ENCODE measurements at regions not wholly inside any gene's neighbourhood (a gene's known extent, or its start where the extent isn't known, plus 50 kb on each side); places are given as distances from the start of the nearest gene placed in this dataset.
"Not testable (repeated sequence)": the region's sequence is repeated elsewhere in the genome, so short reads cannot be mapped to it uniquely, and the experiment has no call there.

GRCh38 chr18:30929718-30930117 is 112.8 kb downstream of the DSC3 start:
- DNase-seq: no peak

GRCh38 chr18:30929065-30929464 is 113.5 kb downstream of the DSC3 start:
- DNase-seq: no peak

GRCh38 chr18:30927517-30928075 is 114.9 kb downstream of the DSC3 start:
- DNase-seq: no peak

- no peak for DNase-seq
Observed at GRCh38 chr18:30927042-30927441, 115.5 kb downstream of the DSC3 start.

- DNase-seq: no peak
Observed at GRCh38 chr18:30925795-30926194, 116.7 kb downstream of the DSC3 start.

GRCh38 chr18:30920757-30921156 is 121.8 kb downstream of the DSC3 start:
- no peak for DNase-seq

GRCh38 chr18:30920351-30920750 is 122.2 kb downstream of the DSC3 start:
- DNase-seq: no peak

- no peak for DNase-seq
Observed at GRCh38 chr18:30917651-30918050, 124.9 kb downstream of the DSC3 start.

GRCh38 chr18:30915336-30915988 is 127.1 kb downstream of the DSC3 start:
- DNase-seq: no peak

GRCh38 chr18:30908381-30908780 is 134.2 kb downstream of the DSC3 start:
- DNase-seq: no peak

GRCh38 chr18:30903566-30903965 is 139.0 kb downstream of the DSC3 start:
- no peak for DNase-seq

- DNase-seq: no peak
Observed at GRCh38 chr18:30889519-30890301, 152.8 kb downstream of the DSC3 start.

GRCh38 chr18:30888344-30888743 is 154.2 kb downstream of the DSC3 start:
- DNase-seq: no peak

GRCh38 chr18:30886998-30887397 is 155.5 kb downstream of the DSC3 start:
- DNase-seq: no peak

GRCh38 chr18:30870466-30870865 is 172.1 kb downstream of the DSC3 start:
- no peak for DNase-seq

- DNase-seq: no peak
Observed at GRCh38 chr18:30862900-30863299, 179.6 kb downstream of the DSC3 start.

- DNase-seq: no peak
Observed at GRCh38 chr18:30860741-30861140, 181.8 kb downstream of the DSC3 start.

GRCh38 chr18:30859036-30859435 is 183.5 kb downstream of the DSC3 start:
- DNase-seq: no peak

- DNase-seq: no peak
Observed at GRCh38 chr18:30858560-30858959, 184.0 kb downstream of the DSC3 start.

- DNase-seq: no peak
Observed at GRCh38 chr18:30855762-30856161, 186.8 kb downstream of the DSC3 start.

GRCh38 chr18:30852980-30853379 is 189.6 kb downstream of the DSC3 start:
- no peak for DNase-seq

- no peak for DNase-seq
Observed at GRCh38 chr18:30852541-30852940, 190.0 kb downstream of the DSC3 start.

GRCh38 chr18:30839056-30839561 is 203.4 kb downstream of the DSC3 start:
- DNase-seq: not testable (repeated sequence)

GRCh38 chr18:30828700-30829099 is 213.8 kb downstream of the DSC3 start:
- DNase-seq: no peak

All from activated gamma-delta T cell treated with Interleukin-2 at 50 U/mL for 16 hours (primary cell).